Stomach (tissue), 8 donors: ENCODE measurements at regions not wholly inside any gene's neighbourhood (a gene's known extent, or its start where the extent isn't known, plus 50 kb on each side); places are given as distances from the start of the nearest gene placed in this dataset.

Source experiments
- DNase-seq, 2 donors: peaks; one replicate each; pipeline versions ENCODE4 v3.0.0 to v3.0.0-alpha.2; 2013 to 2019
- H3K27ac ChIP-seq, 5 donors: fragments of 200-600 bp in 4 of 5; sonication (generic) in 4 of 5; one replicate each; pipeline ENCODE4 v1.5.1; 2013 to 2019; ENCODE audit warnings: mild to moderate bottlenecking in 1 of 5, moderate library complexity in 1 of 5
- H3K27me3 ChIP-seq, 3 donors: fragments of 200-600 bp; sonication (generic); one replicate each; pipeline ENCODE4 v1.5.1; 2017 to 2019; ENCODE audit warnings: mixed run types in 1 of 3
- H3K36me3 ChIP-seq, 4 donors: fragments of 200-600 bp; sonication (generic); 1 replicate in 3 of 4; 2 replicates in 1 of 4; pipeline ENCODE4 v1.5.1; 2016 to 2019
- H3K4me1 ChIP-seq, 4 donors: fragments of 200-600 bp; sonication (generic); one replicate each; pipeline ENCODE4 v1.5.1; 2016 to 2019
- H3K4me3 ChIP-seq, 4 donors: fragments of 200-600 bp; sonication (generic) in 3 of 4; one replicate each; pipeline ENCODE4 v1.5.1; 2016 to 2019; ENCODE audit warnings: mild to moderate bottlenecking in 1 of 4
- H3K9me3 ChIP-seq, 4 donors: fragments of 200-600 bp; sonication (generic); one replicate each; pipeline ENCODE4 v1.5.1; 2016 to 2019
- CTCF ChIP-seq, 7 experiments: fragments of 450-650 bp in 4 of 7; fragments of 200-600 bp in 3 of 7; sonication (generic) in 3 of 7; IDR thresholded peaks; one replicate each; pipeline ENCODE4 v1.5.1; 2016 to 2019; ENCODE audit warnings: antibody characterized with exemption in 7 of 7, control low read depth in 2 of 7, mild to moderate bottlenecking in 1 of 7
- EP300 ChIP-seq: sonication (generic); formaldehyde crosslinking; IDR thresholded peaks from one replicate; pipeline ENCODE4 v1.6.1; 2017; ENCODE audit warnings: antibody characterized with exemption
- POLR2A ChIP-seq, 4 donors: fragments of 450-650 bp; IDR thresholded peaks; one replicate each; pipeline ENCODE4 v1.6.1; 2016; ENCODE audit warnings: antibody characterized with exemption in 4 of 4, control low read depth in 2 of 4, mild to moderate bottlenecking in 1 of 4, moderate library complexity in 1 of 4
- POLR2AphosphoS5 ChIP-seq, 3 donors: sonication (generic); formaldehyde crosslinking; IDR thresholded peaks; one replicate each; pipeline ENCODE4 v1.6.1; 2016; ENCODE audit warnings: antibody characterized with exemption in 3 of 3
- WGBS, 5 donors: extraction: QIAGEN DNeasy Blood & Tissue Kit in 3 of 5; methylation state at CpG; one replicate each; pipeline versions ENCODE4 v1.1.5 to v1.1.7; 2013 to 2018; 5-methylcytosine and 5-hydroxymethylcytosine counted together
- intact Hi-C: fragments of 100-400 bp; cut with DNase I; formaldehyde crosslinking; loops from one replicate; pipeline ENCODE4 v1.15.1; 2023; ENCODE audit warnings: low total_unique reads
- donor health status: healthy with polysubstance abuse.
- donor health status: Bipolar disorder and iron deficiency.
- donor health status: healthy.

GRCh38 chr1:213681788-213682340 lies 305.9 kb upstream of the PROX1 start:
- no peaks in the 10 kb centered on the region for H3K27me3 ChIP-seq
- no peaks in the 10 kb centered on the region for H3K9me3 ChIP-seq
- intact Hi-C loops: no loop called here
- no peak for DNase-seq
- no peak overlapping the region for H3K4me3 ChIP-seq
- TF ChIP-seq POLR2AphosphoS5 (IDR thresholded peaks at IDR 0.05) (no peak), POLR2A (IDR thresholded peaks at IDR 0.05) (no peak)
- H3K36me3 ChIP-seq: no peaks in the 10 kb centered on the region
- WGBS, 5 donors: 84 to 94% (median 89%) methylated on average over 3 of the region's 3 CpGs
- no peak overlapping the region for H3K27ac ChIP-seq
- no peaks in the 10 kb centered on the region for H3K4me1 ChIP-seq

- Histone ChIP-seq H3K9me3 (no peaks in the 10 kb centered on the region), H3K36me3 (no peaks in the 10 kb centered on the region), H3K27me3 (no peaks in the 10 kb centered on the region), H3K4me1 (no peaks in the 10 kb centered on the region), H3K4me3 (no peak overlapping the region), H3K27ac (no peak overlapping the region)
- TF ChIP-seq CTCF (IDR thresholded peaks at IDR 0.05) (no peak), EP300 (no peak), POLR2AphosphoS5 (IDR thresholded peaks at IDR 0.05) (no peak), POLR2A (IDR thresholded peaks at IDR 0.05) (no peak)
- intact Hi-C loops: no loop called here
- no peak for DNase-seq
- WGBS, 5 donors: 65 to 72% (median 69%) methylated on average over 7 of the region's 7 CpGs
Observed at GRCh38 chr1:213683529-213683928, 304.2 kb upstream of the PROX1 start.

- WGBS, 5 donors: 87 to 97% (median 94%) methylated on average over 3 of the region's 3 CpGs
- TF ChIP-seq POLR2AphosphoS5 (IDR thresholded peaks at IDR 0.05) (no peak), CTCF (IDR thresholded peaks at IDR 0.05) (no peak), EP300 (no peak), POLR2A (IDR thresholded peaks at IDR 0.05) (no peak)
- H3K4me1 ChIP-seq: no peaks in the 10 kb centered on the region
- H3K4me3 ChIP-seq: no peak overlapping the region
- no peak overlapping the region for H3K27ac ChIP-seq
- H3K36me3 ChIP-seq: no peaks in the 10 kb centered on the region
- H3K9me3 ChIP-seq: no peaks in the 10 kb centered on the region
- H3K27me3 ChIP-seq: no peaks in the 10 kb centered on the region
- DNase-seq: no peak
- intact Hi-C loops: no loop called here
Observed at GRCh38 chr1:213684454-213684853, 303.3 kb upstream of the PROX1 start.

- TF ChIP-seq POLR2A (IDR thresholded peaks at IDR 0.05) (no peak), POLR2AphosphoS5 (IDR thresholded peaks at IDR 0.05) (no peak), CTCF (IDR thresholded peaks at IDR 0.05) (no peak), EP300 (no peak)
- 78 to 95% (median 86%) methylated on average over 2 of the region's 2 CpGs for WGBS, 5 donors
- Histone ChIP-seq H3K9me3 (no peaks in the 10 kb centered on the region), H3K27ac (no peak overlapping the region), H3K27me3 (no peaks in the 10 kb centered on the region), H3K4me1 (no peaks in the 10 kb centered on the region), H3K4me3 (no peak overlapping the region), H3K36me3 (no peaks in the 10 kb centered on the region)
- DNase-seq: no peak
- intact Hi-C loops: no loop called here
Observed at GRCh38 chr1:213685992-213686582, 301.7 kb upstream of the PROX1 start.

- WGBS, 5 donors: 85 to 91% (median 88%) methylated on average over 3 of the region's 3 CpGs
Observed at GRCh38 chr1:213686983-213687382, 300.8 kb upstream of the PROX1 start.

More at GRCh38 chr1:213686983-213687382, 300.8 kb upstream of the PROX1 start:
- H3K27ac ChIP-seq: no peak overlapping the region
- TF ChIP-seq EP300 (no peak), CTCF (IDR thresholded peaks at IDR 0.05) (no peak), POLR2A (IDR thresholded peaks at IDR 0.05) (no peak), POLR2AphosphoS5 (IDR thresholded peaks at IDR 0.05) (no peak)
- no peak overlapping the region for H3K4me3 ChIP-seq
- no peaks in the 10 kb centered on the region for H3K36me3 ChIP-seq
- intact Hi-C loops: no loop called here
- no peaks in the 10 kb centered on the region for H3K27me3 ChIP-seq
- H3K9me3 ChIP-seq: no peaks in the 10 kb centered on the region
- no peaks in the 10 kb centered on the region for H3K4me1 ChIP-seq
- no peak for DNase-seq
